LNCAP (cell line): ENCODE measurements at regions not wholly inside any gene's neighbourhood (a gene's known extent, or its start where the extent isn't known, plus 50 kb on each side); places are given as distances from the start of the nearest gene placed in this dataset.

ENCODE experiments used
- CTCF ChIP-seq: fragments of 450-650 bp; IDR thresholded peaks from 2 replicates; pipeline ENCODE4 v1.5.1; 2017; ENCODE audit warnings: mild to moderate bottlenecking

GRCh38 chr1:17904290-17904689 lies 149.2 kb downstream of the ACTL8 start:
- TF ChIP-seq CTCF: no peak

- no peak for TF ChIP-seq CTCF
Observed at GRCh38 chr1:17907999-17908398, 152.9 kb downstream of the ACTL8 start.

GRCh38 chr1:17908945-17909344 lies 153.8 kb downstream of the ACTL8 start:
- TF ChIP-seq CTCF: no peak

GRCh38 chr1:17909634-17910033 lies 154.5 kb downstream of the ACTL8 start:
- peak; percentile 30; the same call in 1 of the 2 replicates for TF ChIP-seq CTCF

- no peak for TF ChIP-seq CTCF
Observed at GRCh38 chr1:17911791-17912190, 156.7 kb downstream of the ACTL8 start.

GRCh38 chr1:17912491-17912890 lies 157.4 kb downstream of the ACTL8 start:
- no peak for TF ChIP-seq CTCF

GRCh38 chr1:17913326-17914115 lies 158.4 kb downstream of the ACTL8 start:
- TF ChIP-seq CTCF: no peak

GRCh38 chr1:17914131-17914530 lies 159.0 kb downstream of the ACTL8 start:
- no peak for TF ChIP-seq CTCF
